GM21717 (cell line): ENCODE measurements at regions not wholly inside any gene's neighbourhood (a gene's known extent, or its start where the extent isn't known, plus 50 kb on each side); places are given as distances from the start of the nearest gene placed in this dataset.

ENCODE experiments used
- ATAC-seq: cut with Tn5 transposase; IDR thresholded peaks from one replicate; pipeline ENCODE4 v1.9.1; 2021; ENCODE audit warnings: mild to moderate bottlenecking, moderate library complexity; ENCODE audit not compliant: unreplicated experiment

DNA sequence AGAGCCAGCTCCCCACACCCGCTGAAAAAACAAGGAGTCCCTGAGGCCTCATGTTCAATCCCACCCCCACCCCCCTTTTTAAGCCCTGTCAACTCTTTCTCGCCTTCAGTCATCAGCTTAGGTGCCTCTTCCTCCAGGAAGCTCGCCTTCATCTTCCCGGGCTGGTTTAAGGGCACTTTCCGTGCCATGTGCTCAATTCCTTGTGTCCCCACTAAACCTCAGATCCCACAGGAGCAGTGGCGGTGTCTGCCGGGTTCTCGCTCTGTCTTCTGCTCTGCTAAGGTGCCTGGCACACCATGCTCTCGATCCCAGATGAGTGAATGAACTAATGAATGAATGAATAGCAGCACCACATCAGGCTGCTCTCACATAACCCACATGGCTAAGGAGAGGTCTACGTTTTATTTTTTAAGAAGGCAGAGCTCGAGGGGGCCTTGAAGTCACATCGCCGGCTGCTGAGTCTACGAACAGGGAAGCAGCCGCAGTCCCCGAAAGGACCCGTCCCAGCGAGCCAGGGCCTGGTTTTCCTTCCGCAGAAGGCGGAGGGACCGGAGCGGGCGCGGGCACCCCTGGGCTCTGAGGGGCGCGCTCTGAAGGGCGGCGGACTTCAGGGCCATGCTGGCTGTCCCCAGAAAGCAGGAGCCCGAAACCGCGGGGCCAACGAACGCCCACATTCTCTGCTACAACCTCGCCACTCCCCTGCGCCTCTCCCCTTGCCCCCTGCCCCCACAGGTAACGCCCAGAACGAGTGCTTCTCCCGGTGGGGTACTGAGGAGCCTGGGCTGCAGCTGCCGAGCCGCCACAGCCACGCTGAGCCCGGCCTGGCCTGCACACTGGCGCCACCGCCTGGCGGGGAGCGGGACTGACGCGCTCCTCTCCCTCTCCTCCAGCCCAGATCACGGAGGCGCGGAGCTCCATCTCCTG is 73.4 kb upstream of the KCNMA1 start:
- ATAC-seq = peak; percentile 82

DNA sequence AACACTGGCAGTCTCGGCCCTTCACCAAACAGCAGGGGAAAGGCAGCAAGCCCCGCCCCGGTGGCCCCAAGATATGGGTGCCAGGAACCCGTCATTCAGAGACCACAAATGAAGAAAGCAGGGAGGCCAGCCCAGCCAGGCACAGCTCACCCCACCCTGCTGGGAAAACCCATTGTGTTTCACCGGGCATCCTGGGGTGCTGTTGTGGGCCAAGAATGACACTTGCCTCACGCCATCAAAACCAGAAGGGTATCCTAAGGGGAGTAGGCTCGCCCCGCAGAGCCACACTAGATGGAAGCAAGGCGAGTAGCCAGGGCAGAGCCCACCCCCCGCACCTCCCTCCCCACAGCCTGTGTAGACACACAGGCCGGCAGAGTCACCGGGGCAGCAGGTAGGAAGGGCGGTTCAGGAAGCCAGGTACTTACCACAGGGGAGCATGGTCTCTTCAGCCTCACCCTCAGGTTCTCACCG is 72.5 kb upstream of the KCNMA1 start:
- peak; percentile 59 for ATAC-seq

DNA sequence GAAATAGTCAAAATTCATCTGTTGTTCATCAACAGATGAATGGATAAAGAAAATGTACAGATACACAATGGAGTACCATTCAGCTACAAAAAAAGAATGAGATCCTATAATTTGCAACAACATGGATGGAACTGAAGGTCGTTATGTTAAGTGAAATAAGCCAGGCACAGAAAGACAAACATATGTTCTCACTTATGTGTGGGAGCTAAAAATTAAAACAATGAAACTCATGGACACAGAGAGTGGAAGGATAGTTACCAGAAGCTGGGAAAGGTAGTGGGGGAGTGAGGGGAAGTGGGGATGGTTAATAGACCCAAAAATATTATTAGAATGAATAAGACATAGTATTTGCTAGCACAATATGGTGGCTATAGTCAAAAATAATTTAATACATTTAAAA is 70.0 kb upstream of the KCNMA1 start:
- ATAC-seq = no peak

GRCh38 chr10:77702166-77702565 is 64.6 kb upstream of the KCNMA1 start:
- no peak for ATAC-seq

GRCh38 chr10:77700086-77700485 is 62.5 kb upstream of the KCNMA1 start:
- ATAC-seq = no peak

DNA sequence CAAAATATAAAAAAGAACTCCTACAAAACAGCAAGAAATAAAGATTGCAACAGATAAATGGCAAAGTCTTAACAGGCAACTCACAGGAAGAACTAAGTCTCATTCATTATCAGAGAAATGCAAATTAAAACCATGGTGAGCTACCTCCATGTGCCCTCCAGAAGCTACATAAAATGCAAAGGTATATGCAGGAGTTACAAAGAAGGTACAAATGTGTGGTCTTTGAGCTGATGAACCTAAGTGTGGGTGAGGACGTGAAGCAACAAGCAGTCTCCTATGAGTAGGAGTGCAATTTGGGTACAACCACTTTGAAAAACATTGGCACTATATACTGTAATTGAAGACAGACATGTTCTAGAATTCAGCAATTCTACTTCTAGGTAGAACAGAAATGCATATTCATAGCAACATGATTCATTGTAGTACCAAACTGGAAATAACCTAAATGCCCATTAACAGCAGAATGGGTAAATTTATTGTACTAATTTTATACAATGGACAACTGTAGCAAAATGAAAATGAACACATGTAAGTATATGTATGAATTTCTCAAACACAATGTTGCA is 61.6 kb upstream of the KCNMA1 start:
- peak; percentile 49 for ATAC-seq

- ATAC-seq = no peak
Measured at GRCh38 chr10:77698267-77698931, 60.8 kb upstream of the KCNMA1 start.

DNA sequence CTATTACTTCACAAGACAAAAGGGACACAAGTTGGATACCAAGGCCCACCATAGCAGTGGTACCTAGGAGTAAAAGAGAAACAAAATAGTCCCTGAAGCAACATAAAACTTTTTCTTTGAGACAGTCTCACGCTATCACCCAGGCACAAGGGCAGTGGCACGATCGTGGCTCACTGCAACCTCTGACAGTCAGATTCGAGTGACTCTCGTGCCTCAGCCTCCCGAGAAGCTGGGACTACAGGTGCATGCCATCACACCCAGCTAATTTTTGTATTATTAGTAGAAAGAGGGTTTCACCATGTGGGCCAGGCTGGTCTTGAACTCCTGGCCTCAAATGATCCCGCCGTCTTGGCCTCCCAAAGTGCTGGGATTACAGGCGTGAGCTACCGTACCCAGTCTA is 59.0 kb upstream of the KCNMA1 start:
- ATAC-seq = no peak

GRCh38 chr10:77695186-77695585 is 57.6 kb upstream of the KCNMA1 start:
- no peak for ATAC-seq

GRCh38 chr10:77692782-77693181 is 55.2 kb upstream of the KCNMA1 start:
- ATAC-seq = no peak

GRCh38 chr10:77689339-77689738 is 51.7 kb upstream of the KCNMA1 start:
- ATAC-seq = no peak

DNA sequence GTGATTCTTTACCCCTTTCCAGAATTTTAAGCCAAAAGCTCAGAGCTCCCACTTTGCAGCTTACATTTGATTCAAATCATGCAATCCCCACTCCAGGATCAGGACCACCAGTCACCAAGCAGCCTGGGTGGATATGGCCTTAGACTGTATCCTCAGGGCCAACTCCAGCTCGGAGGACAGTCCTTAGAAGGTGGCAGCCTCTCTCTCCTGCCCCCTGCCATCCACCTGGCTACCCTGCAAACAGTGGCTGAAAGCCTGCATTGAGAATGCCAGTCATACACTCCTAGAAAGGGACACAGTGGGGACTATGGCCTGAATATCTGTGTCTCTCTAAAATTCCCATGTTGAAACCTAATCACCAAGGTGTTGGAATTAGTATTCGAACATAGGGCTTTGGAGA is 50.0 kb upstream of the KCNMA1 start:
- no peak for ATAC-seq
